ENCODE measurements at regions not wholly inside any gene's neighbourhood (a gene's known extent, or its start where the extent isn't known, plus 50 kb on each side); places are given as distances from the start of the nearest gene placed in this dataset.

- Histone ChIP-seq H3K9me3 (ENCODE audit: control insufficient read depth in 4 of 4, low read length in 3 of 4) (peaks cover 0 to 2% (median 0%) of the 10 kb centered on the region in 4 donors), H3K4me1 (ENCODE audit: control insufficient read depth in 4 of 4, insufficient read depth in 4 of 4, low read length in 3 of 4) (no peaks in the 10 kb centered on the region), H3K36me3 (ENCODE audit: control insufficient read depth in 4 of 4, insufficient read depth in 3 of 4, low read depth in 1 of 4, low read length in 3 of 4) (no peaks in the 10 kb centered on the region), H3K9ac (ENCODE audit: low read depth in 1 of 2, low read length in 2 of 2) (no peak overlapping the region), H3K27me3 (ENCODE audit: control insufficient read depth in 4 of 4, insufficient read depth in 4 of 4, low read length in 3 of 4) (peaks cover 0 to 2% (median 0%) of the 10 kb centered on the region in 4 donors), H3K27ac (ENCODE audit: low read depth in 1 of 2, low read length in 2 of 2) (no peak overlapping the region), H3K4me3 (ENCODE audit: low read depth in 1 of 3, low read length in 3 of 3) (no peak overlapping the region)
- WGBS, result 67% methylated on average over 6 of the region's 6 CpGs
- DNase-seq (ENCODE audit: low spot score), result no peak
- no peak for TF ChIP-seq HNF4G (IDR thresholded peaks at IDR 0.05)
- TF ChIP-seq ZBTB33 (IDR thresholded peaks at IDR 0.05), result no peak
- TF ChIP-seq RXRA (IDR thresholded peaks at IDR 0.05), result no peak
- TF ChIP-seq SP1 (IDR thresholded peaks at IDR 0.05), result no peak
- no peak for TF ChIP-seq ATF3 (IDR thresholded peaks at IDR 0.05)
- no peak for TF ChIP-seq GABPA (IDR thresholded peaks at IDR 0.05 in 1 of 2, conservative IDR thresholded peaks at IDR 0.05 in 1 of 2)
- TF ChIP-seq HNF4A (conservative IDR thresholded peaks at IDR 0.05), result no peak
- no peak for TF ChIP-seq MAX (IDR thresholded peaks at IDR 0.05)
- no peak for TF ChIP-seq NR2F2 (IDR thresholded peaks at IDR 0.05)
- TF ChIP-seq CTCF (IDR thresholded peaks at IDR 0.05; ENCODE audit: low read depth, low read length, missing input control), result no peak
- TF ChIP-seq FOXA2 (IDR thresholded peaks at IDR 0.05), result no peak
- TF ChIP-seq FOXA1 (IDR thresholded peaks at IDR 0.05), result no peak
- TF ChIP-seq YY1 (IDR thresholded peaks at IDR 0.05), result no peak
- TF ChIP-seq TAF1 (conservative IDR thresholded peaks at IDR 0.05), result no peak
These were observed 231.3 kb upstream of the CELF4 start for GRCh38 chr18:37796823-37797349.

- Histone ChIP-seq H3K27me3 (ENCODE audit: control insufficient read depth in 4 of 4, insufficient read depth in 4 of 4, low read length in 3 of 4) (no peaks in the 10 kb centered on the region), H3K4me3 (ENCODE audit: low read depth in 1 of 3, low read length in 3 of 3) (no peak overlapping the region), H3K27ac (ENCODE audit: low read depth in 1 of 2, low read length in 2 of 2) (no peak overlapping the region), H3K9me3 (ENCODE audit: control insufficient read depth in 4 of 4, low read length in 3 of 4) (no peaks in the 10 kb centered on the region), H3K9ac (ENCODE audit: low read depth in 1 of 2, low read length in 2 of 2) (no peak overlapping the region), H3K4me1 (ENCODE audit: control insufficient read depth in 4 of 4, insufficient read depth in 4 of 4, low read length in 3 of 4) (no peaks in the 10 kb centered on the region), H3K36me3 (ENCODE audit: control insufficient read depth in 4 of 4, insufficient read depth in 3 of 4, low read depth in 1 of 4, low read length in 3 of 4) (no peaks in the 10 kb centered on the region)
- TF ChIP-seq HNF4G (IDR thresholded peaks at IDR 0.05) (no peak), CTCF (IDR thresholded peaks at IDR 0.05; ENCODE audit: low read depth, low read length, missing input control) (no peak), FOXA2 (IDR thresholded peaks at IDR 0.05) (no peak), MAX (IDR thresholded peaks at IDR 0.05) (no peak), SP1 (IDR thresholded peaks at IDR 0.05) (no peak), HNF4A (conservative IDR thresholded peaks at IDR 0.05) (no peak), NR2F2 (IDR thresholded peaks at IDR 0.05) (no peak), REST (IDR thresholded peaks at IDR 0.05) (no peak), RAD21 (IDR thresholded peaks at IDR 0.05) (no peak), ZBTB33 (IDR thresholded peaks at IDR 0.05) (no peak), RXRA (IDR thresholded peaks at IDR 0.05) (no peak), GABPA (IDR thresholded peaks at IDR 0.05 in 1 of 2, conservative IDR thresholded peaks at IDR 0.05 in 1 of 2) (no peak), ATF3 (IDR thresholded peaks at IDR 0.05) (no peak), YY1 (IDR thresholded peaks at IDR 0.05) (no peak), TAF1 (conservative IDR thresholded peaks at IDR 0.05) (no peak)
- DNase-seq (ENCODE audit: low spot score), result no peak
These were observed 221.9 kb upstream of the CELF4 start for GRCh38 chr18:37787452-37787851.

All from liver (tissue), 8 donors.